Right lobe of liver (tissue), 4 donors: ENCODE measurements at regions not wholly inside any gene's neighbourhood (a gene's known extent, or its start where the extent isn't known, plus 50 kb on each side); places are given as distances from the start of the nearest gene placed in this dataset.

Source experiments
- CTCF ChIP-seq, 4 donors: fragments of 200-600 bp in 3 of 4; fragments of 450-650 bp in 1 of 4; IDR thresholded peaks; one replicate each; pipeline versions ENCODE4 v1.5.1 to v1.8.0; 2016 to 2022; ENCODE audit warnings: antibody characterized with exemption in 4 of 4, mild to moderate bottlenecking in 2 of 4
- POLR2A ChIP-seq: fragments of 450-650 bp; IDR thresholded peaks from one replicate; pipeline ENCODE4 v1.6.1; 2017; ENCODE audit warnings: antibody characterized with exemption, mild to moderate bottlenecking
- donor health status: DM: no; HTN: no; CAD: no.
- donor health status: DM: no; HTN: no; CAD: no.
- donor health status: DM: no; HTN: yes; CAD: no.

GRCh38 chr16:11435576-11435975, 90.3 kb downstream of the RMI2 start:
- no peak for TF ChIP-seq CTCF (IDR thresholded peaks at IDR 0.05)
- no peak for TF ChIP-seq POLR2A
